ENCODE measurements at regions not wholly inside any gene's neighbourhood (a gene's known extent, or its start where the extent isn't known, plus 50 kb on each side); places are given as distances from the start of the nearest gene placed in this dataset.
"Not testable (repeated sequence)": the region's sequence is repeated elsewhere in the genome, so short reads cannot be mapped to it uniquely, and the experiment has no call there.

DNA sequence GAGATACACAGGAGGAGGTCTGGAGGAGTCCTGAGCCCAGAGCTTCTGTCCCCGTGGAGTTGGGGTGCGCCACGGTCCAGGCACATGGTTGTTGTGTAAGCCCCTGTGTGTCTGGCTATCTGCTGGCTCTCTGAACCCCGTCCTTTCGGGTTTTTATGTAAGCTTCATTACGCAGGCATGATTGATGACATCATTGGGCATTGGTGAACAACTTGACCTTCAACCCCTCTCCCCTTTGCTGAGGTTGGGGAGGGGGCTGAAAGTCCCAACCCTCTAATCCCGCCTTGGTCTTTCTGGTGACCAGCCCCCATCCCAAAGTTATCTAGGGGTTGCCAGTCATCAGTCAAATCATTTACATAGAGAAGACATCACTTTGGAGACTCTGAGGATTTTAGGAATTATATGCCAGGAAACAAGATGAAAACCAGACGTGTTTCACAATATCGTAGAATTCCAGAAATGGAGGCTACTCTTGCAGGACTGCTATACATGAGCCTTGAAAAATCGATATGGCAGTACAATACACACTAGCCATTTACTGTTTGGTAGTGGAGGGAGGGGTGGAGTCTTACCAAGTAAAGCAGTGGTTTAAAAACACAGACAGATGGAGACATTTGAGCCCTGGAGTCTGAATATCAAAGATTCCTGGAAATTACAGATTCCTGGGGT lies 69.8 kb upstream of the SCAF4 start:
- no peak overlapping the region for H3K4me2 ChIP-seq (ENCODE audit: low read length)
- no peak overlapping the region for H2BK15ac ChIP-seq (replicated peaks; ENCODE audit: low read depth)
- no peak overlapping the region for H3K27ac ChIP-seq (ENCODE audit: low read depth, low read length)
- no peak for DNase-seq
- H3K79me2 ChIP-seq (ENCODE audit: control insufficient read depth, insufficient read depth, low read length), result no peaks in the 10 kb centered on the region
- H3K4me3 ChIP-seq (ENCODE audit: low read length), result no peak overlapping the region
- no CpG with 5 or more reads among the region's 10 CpGs for WGBS (ENCODE audit: extremely low coverage, insufficient coverage, low lambda C conversion rate)
- H3K56ac ChIP-seq (ENCODE audit: low read length), result no peak overlapping the region
- no peak overlapping the region for H2BK5ac ChIP-seq (ENCODE audit: low read length)
- no peak overlapping the region for H2BK120ac ChIP-seq (ENCODE audit: low read depth, low read length)
- H2AK5ac ChIP-seq (ENCODE audit: low read length), result no peak overlapping the region
- no peaks in the 10 kb centered on the region for H3K36me3 ChIP-seq (ENCODE audit: control insufficient read depth, insufficient read depth, low read length)
- H3K18ac ChIP-seq (ENCODE audit: low read length), result no peak overlapping the region
- H3K23ac ChIP-seq (ENCODE audit: low read length), result no peak overlapping the region
- H4K8ac ChIP-seq (ENCODE audit: low read depth, low read length), result no peak overlapping the region
- no peak overlapping the region for H3K9ac ChIP-seq (ENCODE audit: low read length)
- H3K4me1 ChIP-seq (ENCODE audit: control insufficient read depth, low read depth, low read length), result no peaks in the 10 kb centered on the region
- no peaks in the 10 kb centered on the region for H3K27me3 ChIP-seq (ENCODE audit: insufficient read depth, low read length, poor library complexity)
- H3K4ac ChIP-seq (ENCODE audit: low read depth, low read length), result no peak overlapping the region
- H3K79me1 ChIP-seq (ENCODE audit: low read length), result no peaks in the 10 kb centered on the region
- no peak overlapping the region for H4K5ac ChIP-seq (ENCODE audit: low read length)

DNA sequence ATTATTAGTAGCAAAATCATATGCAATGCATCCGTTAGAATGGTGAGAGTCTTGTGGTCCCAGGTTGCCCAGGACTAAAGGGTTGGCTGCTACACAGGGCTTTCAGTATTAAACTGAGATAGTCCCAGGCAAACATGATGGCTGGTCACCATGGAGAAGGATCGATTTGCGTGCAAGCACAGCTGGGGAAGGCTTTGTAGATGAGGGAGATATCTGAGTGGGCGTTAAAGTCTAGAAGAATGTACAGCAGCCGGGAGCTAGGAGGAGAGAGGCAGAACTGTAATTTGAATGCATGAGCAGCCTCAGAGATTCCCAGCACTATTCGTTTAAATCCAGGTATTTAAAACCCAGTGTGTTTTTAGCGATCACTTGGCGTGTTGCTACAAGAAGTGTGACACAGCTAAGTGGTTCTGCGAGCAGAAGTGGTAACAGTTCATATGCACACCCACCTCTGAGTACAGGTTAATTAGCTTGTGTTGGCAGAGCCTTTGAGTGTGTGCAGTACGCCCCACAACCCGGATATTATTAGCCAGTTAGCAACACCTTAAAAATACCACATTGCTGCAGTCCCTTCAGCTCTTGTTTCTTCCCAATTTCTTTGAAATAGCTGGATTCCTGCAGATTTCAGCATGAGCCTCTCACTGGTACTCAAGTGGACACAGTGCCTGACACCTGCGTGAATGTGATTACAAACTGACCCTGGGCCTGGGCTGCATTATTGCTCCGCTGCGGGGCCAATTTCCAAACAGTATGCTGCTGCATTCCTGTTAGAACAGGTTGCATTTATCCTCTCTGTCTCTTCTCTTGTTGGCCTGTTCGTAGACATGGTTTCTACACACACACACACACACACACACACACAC lies 67.2 kb upstream of the SCAF4 start:
- DNase-seq, result no peak
- H4K8ac ChIP-seq (ENCODE audit: low read depth, low read length), result no peak overlapping the region
- no peak overlapping the region for H2BK120ac ChIP-seq (ENCODE audit: low read depth, low read length)
- no peak overlapping the region for H3K56ac ChIP-seq (ENCODE audit: low read length)
- no peak overlapping the region for H2AK5ac ChIP-seq (ENCODE audit: low read length)
- WGBS (ENCODE audit: extremely low coverage, insufficient coverage, low lambda C conversion rate), result no CpG with 5 or more reads among the region's 15 CpGs
- H3K4me1 ChIP-seq (ENCODE audit: control insufficient read depth, low read depth, low read length), result no peaks in the 10 kb centered on the region
- H3K4me3 ChIP-seq (ENCODE audit: low read length), result no peak overlapping the region
- no peaks in the 10 kb centered on the region for H3K27me3 ChIP-seq (ENCODE audit: insufficient read depth, low read length, poor library complexity)
- no peak overlapping the region for H4K5ac ChIP-seq (ENCODE audit: low read length)
- H3K36me3 ChIP-seq (ENCODE audit: control insufficient read depth, insufficient read depth, low read length), result no peaks in the 10 kb centered on the region
- H3K18ac ChIP-seq (ENCODE audit: low read length), result no peak overlapping the region
- H3K79me2 ChIP-seq (ENCODE audit: control insufficient read depth, insufficient read depth, low read length), result no peaks in the 10 kb centered on the region
- no peak overlapping the region for H3K23ac ChIP-seq (ENCODE audit: low read length)
- H3K27ac ChIP-seq (ENCODE audit: low read depth, low read length), result no peak overlapping the region
- H2BK5ac ChIP-seq (ENCODE audit: low read length), result no peak overlapping the region
- no peak overlapping the region for H3K9ac ChIP-seq (ENCODE audit: low read length)
- no peak overlapping the region for H3K4ac ChIP-seq (ENCODE audit: low read depth, low read length)
- H3K79me1 ChIP-seq (ENCODE audit: low read length), result no peaks in the 10 kb centered on the region
- H3K4me2 ChIP-seq (ENCODE audit: low read length), result no peak overlapping the region
- H2BK15ac ChIP-seq (replicated peaks; ENCODE audit: low read depth), result no peak overlapping the region

DNA sequence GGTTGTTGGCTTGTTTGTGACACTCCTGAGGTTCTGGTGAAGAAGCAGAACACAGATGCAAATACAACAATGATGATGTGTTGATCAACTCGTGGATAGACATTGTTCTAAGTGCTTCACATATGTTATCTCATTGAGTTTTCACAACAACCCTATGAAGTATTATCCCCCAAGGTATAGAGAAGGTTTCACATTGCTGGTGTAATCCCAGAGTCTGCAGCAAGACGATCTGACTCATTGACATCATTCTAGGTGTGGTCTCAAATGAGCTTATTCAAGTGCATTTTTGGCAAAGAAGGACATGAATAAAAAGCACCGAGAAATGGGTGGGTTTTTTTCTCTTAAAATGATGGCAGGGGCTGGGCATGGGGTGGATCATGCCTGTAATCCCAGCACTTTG lies 64.1 kb upstream of the SCAF4 start:
- no peaks in the 10 kb centered on the region for H3K27me3 ChIP-seq (ENCODE audit: insufficient read depth, low read length, poor library complexity)
- no peak overlapping the region for H4K5ac ChIP-seq (ENCODE audit: low read length)
- no peak overlapping the region for H2BK120ac ChIP-seq (ENCODE audit: low read depth, low read length)
- no peak overlapping the region for H2BK15ac ChIP-seq (replicated peaks; ENCODE audit: low read depth)
- H3K4me3 ChIP-seq (ENCODE audit: low read length), result no peak overlapping the region
- no peaks in the 10 kb centered on the region for H3K79me2 ChIP-seq (ENCODE audit: control insufficient read depth, insufficient read depth, low read length)
- no peaks in the 10 kb centered on the region for H3K4me1 ChIP-seq (ENCODE audit: control insufficient read depth, low read depth, low read length)
- no peak overlapping the region for H3K9ac ChIP-seq (ENCODE audit: low read length)
- no peak for DNase-seq
- H3K4me2 ChIP-seq (ENCODE audit: low read length), result no peak overlapping the region
- H2BK5ac ChIP-seq (ENCODE audit: low read length), result no peak overlapping the region
- H2AK5ac ChIP-seq (ENCODE audit: low read length), result no peak overlapping the region
- no peak overlapping the region for H3K27ac ChIP-seq (ENCODE audit: low read depth, low read length)
- H3K4ac ChIP-seq (ENCODE audit: low read depth, low read length), result no peak overlapping the region
- no peaks in the 10 kb centered on the region for H3K36me3 ChIP-seq (ENCODE audit: control insufficient read depth, insufficient read depth, low read length)
- H3K56ac ChIP-seq (ENCODE audit: low read length), result no peak overlapping the region
- no CpG with 5 or more reads among the region's 3 CpGs for WGBS (ENCODE audit: extremely low coverage, insufficient coverage, low lambda C conversion rate)
- no peaks in the 10 kb centered on the region for H3K79me1 ChIP-seq (ENCODE audit: low read length)
- H3K18ac ChIP-seq (ENCODE audit: low read length), result no peak overlapping the region
- H3K23ac ChIP-seq (ENCODE audit: low read length), result no peak overlapping the region
- H4K8ac ChIP-seq (ENCODE audit: low read depth, low read length), result no peak overlapping the region

DNA sequence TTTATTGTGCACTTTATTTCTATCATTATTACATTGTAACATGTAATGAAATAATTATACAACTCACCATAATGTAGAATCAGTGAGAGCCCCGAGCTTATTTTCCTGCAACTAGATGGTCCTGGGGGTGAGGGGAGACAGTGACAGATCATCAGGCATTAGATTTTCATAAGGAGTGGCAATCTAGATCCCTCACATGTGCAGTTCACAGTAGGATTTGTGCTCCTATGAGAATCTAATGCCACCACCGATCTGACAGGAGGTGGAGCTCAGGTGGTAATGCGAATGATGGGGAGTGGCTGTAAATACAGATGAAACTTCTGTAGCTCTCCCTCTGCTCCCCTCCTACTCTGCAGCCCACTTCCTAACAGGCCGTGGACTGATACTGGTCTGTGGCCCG lies 58.5 kb upstream of the SCAF4 start:
- WGBS (ENCODE audit: extremely low coverage, insufficient coverage, low lambda C conversion rate), result no CpG with 5 or more reads among the region's 5 CpGs
- H3K4me2 ChIP-seq (ENCODE audit: low read length); DNase-seq; H4K8ac ChIP-seq (ENCODE audit: low read depth, low read length); H3K79me2 ChIP-seq (ENCODE audit: control insufficient read depth, insufficient read depth, low read length); H3K36me3 ChIP-seq (ENCODE audit: control insufficient read depth, insufficient read depth, low read length); H3K27ac ChIP-seq (ENCODE audit: low read depth, low read length); H3K56ac ChIP-seq (ENCODE audit: low read length); H3K23ac ChIP-seq (ENCODE audit: low read length); H2BK120ac ChIP-seq (ENCODE audit: low read depth, low read length); H3K4ac ChIP-seq (ENCODE audit: low read depth, low read length); H3K4me1 ChIP-seq (ENCODE audit: control insufficient read depth, low read depth, low read length); H3K18ac ChIP-seq (ENCODE audit: low read length); H3K27me3 ChIP-seq (ENCODE audit: insufficient read depth, low read length, poor library complexity); H2BK5ac ChIP-seq (ENCODE audit: low read length); H3K4me3 ChIP-seq (ENCODE audit: low read length); H3K79me1 ChIP-seq (ENCODE audit: low read length); H2BK15ac ChIP-seq (replicated peaks; ENCODE audit: low read depth); H4K5ac ChIP-seq (ENCODE audit: low read length); H2AK5ac ChIP-seq (ENCODE audit: low read length); H3K9ac ChIP-seq (ENCODE audit: low read length): not testable (repeated sequence)

DNA sequence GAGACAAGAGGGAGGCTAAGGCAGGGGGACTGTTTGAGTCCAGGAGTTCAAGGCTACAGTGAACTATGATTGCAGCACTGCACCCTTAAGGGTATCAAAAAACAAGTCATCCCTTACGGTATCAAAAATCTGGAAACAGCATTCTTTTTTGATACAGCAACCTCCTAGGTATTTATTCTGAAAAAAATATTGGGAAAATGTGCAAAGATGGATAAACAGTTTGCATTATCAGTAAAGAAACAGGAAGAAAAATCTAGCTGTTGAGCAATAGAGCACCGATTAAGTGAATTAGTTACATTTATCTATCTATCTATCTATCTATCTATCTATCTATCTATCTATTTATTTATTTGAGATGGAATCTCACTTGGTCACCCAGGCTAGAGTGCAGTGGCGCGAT lies 56.7 kb upstream of the SCAF4 start:
- H3K56ac ChIP-seq (ENCODE audit: low read length), result no peak overlapping the region
- H3K18ac ChIP-seq (ENCODE audit: low read length), result no peak overlapping the region
- no CpG with 5 or more reads among the region's 4 CpGs for WGBS (ENCODE audit: extremely low coverage, insufficient coverage, low lambda C conversion rate)
- no peak overlapping the region for H3K4ac ChIP-seq (ENCODE audit: low read depth, low read length)
- no peak overlapping the region for H4K5ac ChIP-seq (ENCODE audit: low read length)
- no peak overlapping the region for H3K23ac ChIP-seq (ENCODE audit: low read length)
- H3K4me2 ChIP-seq (ENCODE audit: low read length), result no peak overlapping the region
- H2AK5ac ChIP-seq (ENCODE audit: low read length), result no peak overlapping the region
- no peak overlapping the region for H3K27ac ChIP-seq (ENCODE audit: low read depth, low read length)
- no peak overlapping the region for H2BK5ac ChIP-seq (ENCODE audit: low read length)
- no peaks in the 10 kb centered on the region for H3K36me3 ChIP-seq (ENCODE audit: control insufficient read depth, insufficient read depth, low read length)
- H3K79me1 ChIP-seq (ENCODE audit: low read length), result no peaks in the 10 kb centered on the region
- no peak overlapping the region for H2BK120ac ChIP-seq (ENCODE audit: low read depth, low read length)
- DNase-seq, result no peak
- H3K27me3 ChIP-seq (ENCODE audit: insufficient read depth, low read length, poor library complexity), result no peaks in the 10 kb centered on the region
- H2BK15ac ChIP-seq (replicated peaks; ENCODE audit: low read depth), result no peak overlapping the region
- H3K9ac ChIP-seq (ENCODE audit: low read length), result no peak overlapping the region
- no peak overlapping the region for H3K4me3 ChIP-seq (ENCODE audit: low read length)
- H4K8ac ChIP-seq (ENCODE audit: low read depth, low read length), result no peak overlapping the region
- no peaks in the 10 kb centered on the region for H3K79me2 ChIP-seq (ENCODE audit: control insufficient read depth, insufficient read depth, low read length)
- no peaks in the 10 kb centered on the region for H3K4me1 ChIP-seq (ENCODE audit: control insufficient read depth, low read depth, low read length)
